Endothelial cell (in vitro differentiated cells): ENCODE measurements at regions not wholly inside any gene's neighbourhood (a gene's known extent, or its start where the extent isn't known, plus 50 kb on each side); places are given as distances from the start of the nearest gene placed in this dataset.

Source experiments
- DNase-seq: peaks from one replicate; pipeline ENCODE4 v3.0.0; 2021; ENCODE audit warnings: low spot score
- H3K27ac Mint-ChIP-seq: one replicate; pipeline ENCODE4 v1.8.0; 2021; ENCODE audit warnings: mixed read lengths, inconsistent platforms; ENCODE audit not compliant: unreplicated experiment
- H3K27me3 Mint-ChIP-seq: one replicate; pipeline ENCODE4 v1.8.0; 2021; ENCODE audit warnings: mild to moderate bottlenecking, moderate library complexity, mixed read lengths, inconsistent platforms; ENCODE audit not compliant: unreplicated experiment
- H3K36me3 Mint-ChIP-seq: one replicate; pipeline ENCODE4 v1.8.0; 2021; ENCODE audit warnings: mild to moderate bottlenecking, low read depth, mixed read lengths, inconsistent platforms; ENCODE audit not compliant: unreplicated experiment
- H3K4me1 Mint-ChIP-seq: one replicate; pipeline ENCODE4 v1.8.0; 2021; ENCODE audit warnings: mild to moderate bottlenecking, mixed read lengths, inconsistent platforms; ENCODE audit not compliant: unreplicated experiment
- H3K4me3 Mint-ChIP-seq: one replicate; pipeline ENCODE4 v1.8.0; 2021; ENCODE audit warnings: mild to moderate bottlenecking, mixed read lengths, inconsistent platforms; ENCODE audit not compliant: unreplicated experiment
- H3K9me3 Mint-ChIP-seq: one replicate; pipeline ENCODE4 v1.8.0; 2021; ENCODE audit warnings: mixed read lengths, inconsistent platforms; ENCODE audit not compliant: unreplicated experiment
- TF ChIP-seq, protein P1 (sequence below): fragments of 200-600 bp; sonication (generic); IDR thresholded peaks from one replicate; pipeline ENCODE4 v1.5.0; 2021; ENCODE audit warnings: antibody characterized with exemption; ENCODE audit not compliant: unreplicated experiment

GRCh38 chr6:147834084-147834776 lies 325.7 kb downstream of the SAMD5 start:
- Mint-ChIP-seq H3K9me3 (no peaks in the 10 kb centered on the region), H3K4me1 (no peaks in the 10 kb centered on the region), H3K36me3 (no peaks in the 10 kb centered on the region), H3K27ac (no peak overlapping the region), H3K27me3 (no peaks in the 10 kb centered on the region), H3K4me3 (no peak overlapping the region)
- TF ChIP-seq, protein P1, sequence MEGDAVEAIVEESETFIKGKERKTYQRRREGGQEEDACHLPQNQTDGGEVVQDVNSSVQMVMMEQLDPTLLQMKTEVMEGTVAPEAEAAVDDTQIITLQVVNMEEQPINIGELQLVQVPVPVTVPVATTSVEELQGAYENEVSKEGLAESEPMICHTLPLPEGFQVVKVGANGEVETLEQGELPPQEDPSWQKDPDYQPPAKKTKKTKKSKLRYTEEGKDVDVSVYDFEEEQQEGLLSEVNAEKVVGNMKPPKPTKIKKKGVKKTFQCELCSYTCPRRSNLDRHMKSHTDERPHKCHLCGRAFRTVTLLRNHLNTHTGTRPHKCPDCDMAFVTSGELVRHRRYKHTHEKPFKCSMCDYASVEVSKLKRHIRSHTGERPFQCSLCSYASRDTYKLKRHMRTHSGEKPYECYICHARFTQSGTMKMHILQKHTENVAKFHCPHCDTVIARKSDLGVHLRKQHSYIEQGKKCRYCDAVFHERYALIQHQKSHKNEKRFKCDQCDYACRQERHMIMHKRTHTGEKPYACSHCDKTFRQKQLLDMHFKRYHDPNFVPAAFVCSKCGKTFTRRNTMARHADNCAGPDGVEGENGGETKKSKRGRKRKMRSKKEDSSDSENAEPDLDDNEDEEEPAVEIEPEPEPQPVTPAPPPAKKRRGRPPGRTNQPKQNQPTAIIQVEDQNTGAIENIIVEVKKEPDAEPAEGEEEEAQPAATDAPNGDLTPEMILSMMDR = no peak
- DNase-seq = no peak

DNA sequence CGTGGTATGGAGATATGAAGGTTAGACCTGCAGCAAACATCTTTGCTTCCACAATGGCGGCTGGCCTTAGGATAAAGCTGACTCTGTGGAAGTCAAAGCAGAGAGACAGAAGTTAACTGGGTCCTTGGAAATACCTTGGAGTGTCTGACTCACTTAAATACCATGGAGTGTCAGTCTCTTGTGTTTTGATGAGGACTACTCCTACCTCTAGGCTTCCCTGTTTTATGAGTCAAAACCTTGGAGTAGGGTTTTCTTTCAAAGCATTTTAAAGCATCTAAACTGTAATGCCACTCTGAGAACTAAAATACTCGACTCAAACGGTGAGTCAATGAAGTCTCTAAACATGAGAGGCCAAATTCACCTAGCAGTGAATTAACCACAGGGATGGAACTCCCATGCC lies 329.1 kb downstream of the SAMD5 start:
- Mint-ChIP-seq H3K36me3 (no peaks in the 10 kb centered on the region), H3K27me3 (no peaks in the 10 kb centered on the region), H3K9me3 (no peaks in the 10 kb centered on the region), H3K4me3 (no peak overlapping the region), H3K4me1 (no peaks in the 10 kb centered on the region), H3K27ac (no peak overlapping the region)
- TF ChIP-seq, protein P1 = no peak
- no peak for DNase-seq

DNA sequence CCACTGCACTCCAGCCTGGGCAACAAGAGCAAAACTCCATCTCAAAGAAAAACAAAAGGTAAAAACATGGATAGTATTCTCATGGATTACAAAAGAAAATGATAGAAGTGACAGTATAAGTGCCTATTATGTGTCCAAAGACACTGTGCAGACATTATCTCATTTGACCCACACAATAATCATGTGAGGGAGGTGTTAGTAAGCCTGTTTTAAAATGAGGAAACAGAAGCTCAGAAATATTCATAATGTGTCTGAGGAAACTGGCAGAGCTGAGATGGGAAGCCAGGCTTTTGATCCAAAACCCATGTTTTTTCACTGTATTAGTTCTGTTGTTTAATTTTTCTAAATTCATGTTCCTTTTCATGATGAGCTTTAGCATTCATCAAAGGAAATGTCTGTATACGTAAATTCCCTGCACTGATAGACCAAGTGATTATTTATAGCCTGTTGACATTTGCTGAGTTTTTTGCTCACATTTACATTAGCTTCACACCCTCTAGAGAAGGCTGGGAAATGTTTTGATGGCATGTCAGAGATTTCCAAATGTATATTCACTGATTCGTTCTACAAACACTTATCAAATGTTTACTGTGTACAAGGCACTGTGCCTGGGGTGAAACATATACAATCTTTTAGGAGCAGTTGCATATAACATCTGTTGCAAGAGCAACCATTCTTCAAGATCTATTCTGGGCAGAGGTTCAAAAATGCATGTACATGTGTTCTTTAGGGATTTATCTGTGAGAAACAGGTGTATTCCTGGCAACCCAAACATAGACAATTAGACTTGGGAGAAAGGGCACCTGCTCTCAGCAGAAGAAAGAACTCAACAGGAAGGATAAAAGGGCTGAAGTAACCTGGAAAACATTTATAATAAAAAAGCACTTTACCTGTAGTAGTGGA lies 331.5 kb downstream of the SAMD5 start:
- DNase-seq = no peak
- Mint-ChIP-seq H3K4me3 (no peak overlapping the region), H3K36me3 (no peaks in the 10 kb centered on the region), H3K27me3 (no peaks in the 10 kb centered on the region), H3K27ac (no peak overlapping the region), H3K4me1 (no peaks in the 10 kb centered on the region), H3K9me3 (no peaks in the 10 kb centered on the region)
- TF ChIP-seq, protein P1 = no peak

- TF ChIP-seq, protein P1 = no peak
- Mint-ChIP-seq H3K27ac (no peak overlapping the region), H3K36me3 (no peaks in the 10 kb centered on the region), H3K27me3 (no peaks in the 10 kb centered on the region), H3K4me1 (no peaks in the 10 kb centered on the region), H3K4me3 (no peak overlapping the region), H3K9me3 (no peaks in the 10 kb centered on the region)
- DNase-seq = no peak
Observed at GRCh38 chr6:147841547-147842148, 333.2 kb downstream of the SAMD5 start.
